ENCODE measurements at regions not wholly inside any gene's neighbourhood (a gene's known extent, or its start where the extent isn't known, plus 50 kb on each side); places are given as distances from the start of the nearest gene placed in this dataset.

- Histone ChIP-seq H2BK5ac (ENCODE audit: low read length) (no peak overlapping the region), H3K18ac (ENCODE audit: low read length) (no peak overlapping the region), H3K4me2 (ENCODE audit: low read length) (no peak overlapping the region), H3K27me3 (ENCODE audit: insufficient read depth, low read length, poor library complexity) (no peaks in the 10 kb centered on the region), H3K79me2 (ENCODE audit: control insufficient read depth, insufficient read depth, low read length) (no peaks in the 10 kb centered on the region), H3K4me1 (ENCODE audit: control insufficient read depth, low read depth, low read length) (no peaks in the 10 kb centered on the region), H2BK15ac (replicated peaks; ENCODE audit: low read depth) (no peak overlapping the region), H3K56ac (ENCODE audit: low read length) (no peak overlapping the region), H4K8ac (ENCODE audit: low read depth, low read length) (no peak overlapping the region), H2AK5ac (ENCODE audit: low read length) (no peak overlapping the region), H3K79me1 (ENCODE audit: low read length) (no peaks in the 10 kb centered on the region), H3K36me3 (ENCODE audit: control insufficient read depth, insufficient read depth, low read length) (no peaks in the 10 kb centered on the region), H3K23ac (ENCODE audit: low read length) (no peak overlapping the region), H3K4ac (ENCODE audit: low read depth, low read length) (no peak overlapping the region), H3K9ac (ENCODE audit: low read length) (no peak overlapping the region), H2BK120ac (ENCODE audit: low read depth, low read length) (no peak overlapping the region), H3K27ac (ENCODE audit: low read depth, low read length) (no peak overlapping the region), H4K5ac (ENCODE audit: low read length) (no peak overlapping the region), H3K4me3 (ENCODE audit: low read length) (no peak overlapping the region)
- DNase-seq = no peak
- no CpG with 5 or more reads among the region's 1 CpG for WGBS (ENCODE audit: extremely low coverage, insufficient coverage, low lambda C conversion rate)
These were observed 369.5 kb downstream of the MLLT3 start for GRCh38 chr9:20252778-20253177.

GRCh38 chr9:20250791-20251190 is 371.5 kb downstream of the MLLT3 start:
- Histone ChIP-seq H3K79me1 (ENCODE audit: low read length) (no peaks in the 10 kb centered on the region), H3K4me1 (ENCODE audit: control insufficient read depth, low read depth, low read length) (no peaks in the 10 kb centered on the region), H3K79me2 (ENCODE audit: control insufficient read depth, insufficient read depth, low read length) (no peaks in the 10 kb centered on the region), H3K4ac (ENCODE audit: low read depth, low read length) (no peak overlapping the region), H3K27me3 (ENCODE audit: insufficient read depth, low read length, poor library complexity) (no peaks in the 10 kb centered on the region), H3K4me2 (ENCODE audit: low read length) (no peak overlapping the region), H2AK5ac (ENCODE audit: low read length) (no peak overlapping the region), H2BK15ac (replicated peaks; ENCODE audit: low read depth) (no peak overlapping the region), H3K4me3 (ENCODE audit: low read length) (no peak overlapping the region), H3K36me3 (ENCODE audit: control insufficient read depth, insufficient read depth, low read length) (no peaks in the 10 kb centered on the region), H3K56ac (ENCODE audit: low read length) (no peak overlapping the region), H3K18ac (ENCODE audit: low read length) (no peak overlapping the region), H2BK5ac (ENCODE audit: low read length) (no peak overlapping the region), H4K5ac (ENCODE audit: low read length) (no peak overlapping the region), H3K27ac (ENCODE audit: low read depth, low read length) (no peak overlapping the region), H4K8ac (ENCODE audit: low read depth, low read length) (no peak overlapping the region), H3K23ac (ENCODE audit: low read length) (no peak overlapping the region), H3K9ac (ENCODE audit: low read length) (no peak overlapping the region), H2BK120ac (ENCODE audit: low read depth, low read length) (no peak overlapping the region)
- DNase-seq = no peak
- no CpG with 5 or more reads among the region's 6 CpGs for WGBS (ENCODE audit: extremely low coverage, insufficient coverage, low lambda C conversion rate)

GRCh38 chr9:20244271-20244670 is 378.0 kb downstream of the MLLT3 start:
- Histone ChIP-seq H2AK5ac (ENCODE audit: low read length) (no peak overlapping the region), H3K27me3 (ENCODE audit: insufficient read depth, low read length, poor library complexity) (no peaks in the 10 kb centered on the region), H3K4me3 (ENCODE audit: low read length) (no peak overlapping the region), H3K18ac (ENCODE audit: low read length) (no peak overlapping the region), H2BK15ac (replicated peaks; ENCODE audit: low read depth) (no peak overlapping the region), H3K9ac (ENCODE audit: low read length) (no peak overlapping the region), H4K8ac (ENCODE audit: low read depth, low read length) (no peak overlapping the region), H3K79me2 (ENCODE audit: control insufficient read depth, insufficient read depth, low read length) (no peaks in the 10 kb centered on the region), H3K36me3 (ENCODE audit: control insufficient read depth, insufficient read depth, low read length) (no peaks in the 10 kb centered on the region), H3K79me1 (ENCODE audit: low read length) (no peaks in the 10 kb centered on the region), H2BK5ac (ENCODE audit: low read length) (no peak overlapping the region), H3K56ac (ENCODE audit: low read length) (no peak overlapping the region), H2BK120ac (ENCODE audit: low read depth, low read length) (no peak overlapping the region), H3K4me1 (ENCODE audit: control insufficient read depth, low read depth, low read length) (no peaks in the 10 kb centered on the region), H3K4me2 (ENCODE audit: low read length) (no peak overlapping the region), H4K5ac (ENCODE audit: low read length) (no peak overlapping the region), H3K4ac (ENCODE audit: low read depth, low read length) (no peak overlapping the region), H3K27ac (ENCODE audit: low read depth, low read length) (no peak overlapping the region), H3K23ac (ENCODE audit: low read length) (no peak overlapping the region)
- no peak for DNase-seq
- no CpG with 5 or more reads among the region's 6 CpGs for WGBS (ENCODE audit: extremely low coverage, insufficient coverage, low lambda C conversion rate)

DNA sequence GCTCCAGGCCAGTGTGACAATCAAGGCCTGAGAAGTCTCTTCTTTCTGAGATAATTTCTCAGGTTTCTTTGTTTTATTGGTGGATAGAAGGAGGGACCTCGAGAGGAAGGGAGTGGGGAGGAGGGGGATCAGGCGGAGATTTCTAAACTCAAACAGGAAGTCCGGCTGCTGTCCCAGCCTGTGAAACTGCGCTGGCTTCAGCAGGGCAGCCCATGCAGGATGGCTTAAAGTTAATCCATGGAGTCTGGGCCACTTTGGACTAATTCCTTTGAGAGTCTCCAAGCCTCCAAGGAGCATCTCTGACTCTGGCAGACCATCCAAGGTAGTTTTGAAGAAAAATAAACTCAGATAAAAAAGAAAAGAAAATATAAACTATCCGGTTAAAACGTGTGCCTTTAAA is 378.5 kb downstream of the MLLT3 start:
- no peaks in the 10 kb centered on the region for H3K79me2 ChIP-seq (ENCODE audit: control insufficient read depth, insufficient read depth, low read length)
- no peak overlapping the region for H4K5ac ChIP-seq (ENCODE audit: low read length)
- no peak overlapping the region for H3K4me3 ChIP-seq (ENCODE audit: low read length)
- no peak for DNase-seq
- H2AK5ac ChIP-seq (ENCODE audit: low read length) = no peak overlapping the region
- no peak overlapping the region for H3K56ac ChIP-seq (ENCODE audit: low read length)
- no peaks in the 10 kb centered on the region for H3K4me1 ChIP-seq (ENCODE audit: control insufficient read depth, low read depth, low read length)
- H3K18ac ChIP-seq (ENCODE audit: low read length) = no peak overlapping the region
- H2BK120ac ChIP-seq (ENCODE audit: low read depth, low read length) = no peak overlapping the region
- H3K9ac ChIP-seq (ENCODE audit: low read length) = no peak overlapping the region
- no peak overlapping the region for H2BK5ac ChIP-seq (ENCODE audit: low read length)
- H3K4ac ChIP-seq (ENCODE audit: low read depth, low read length) = no peak overlapping the region
- H3K27me3 ChIP-seq (ENCODE audit: insufficient read depth, low read length, poor library complexity) = no peaks in the 10 kb centered on the region
- WGBS (ENCODE audit: extremely low coverage, insufficient coverage, low lambda C conversion rate) = no CpG with 5 or more reads among the region's 6 CpGs
- H3K36me3 ChIP-seq (ENCODE audit: control insufficient read depth, insufficient read depth, low read length) = no peaks in the 10 kb centered on the region
- H3K27ac ChIP-seq (ENCODE audit: low read depth, low read length) = no peak overlapping the region
- H3K4me2 ChIP-seq (ENCODE audit: low read length) = no peak overlapping the region
- no peak overlapping the region for H3K23ac ChIP-seq (ENCODE audit: low read length)
- H2BK15ac ChIP-seq (replicated peaks; ENCODE audit: low read depth) = no peak overlapping the region
- H4K8ac ChIP-seq (ENCODE audit: low read depth, low read length) = no peak overlapping the region
- no peaks in the 10 kb centered on the region for H3K79me1 ChIP-seq (ENCODE audit: low read length)

GRCh38 chr9:20242510-20243189 is 379.6 kb downstream of the MLLT3 start:
- no peak for DNase-seq
- no peak overlapping the region for H3K4ac ChIP-seq (ENCODE audit: low read depth, low read length)
- H2BK15ac ChIP-seq (replicated peaks; ENCODE audit: low read depth) = no peak overlapping the region
- no peaks in the 10 kb centered on the region for H3K27me3 ChIP-seq (ENCODE audit: insufficient read depth, low read length, poor library complexity)
- no peak overlapping the region for H4K8ac ChIP-seq (ENCODE audit: low read depth, low read length)
- no peak overlapping the region for H3K27ac ChIP-seq (ENCODE audit: low read depth, low read length)
- no peak overlapping the region for H4K5ac ChIP-seq (ENCODE audit: low read length)
- no peak overlapping the region for H3K18ac ChIP-seq (ENCODE audit: low read length)
- no peak overlapping the region for H3K4me3 ChIP-seq (ENCODE audit: low read length)
- H3K79me1 ChIP-seq (ENCODE audit: low read length) = no peaks in the 10 kb centered on the region
- no peak overlapping the region for H3K23ac ChIP-seq (ENCODE audit: low read length)
- no peak overlapping the region for H3K56ac ChIP-seq (ENCODE audit: low read length)
- no peaks in the 10 kb centered on the region for H3K79me2 ChIP-seq (ENCODE audit: control insufficient read depth, insufficient read depth, low read length)
- no peak overlapping the region for H2AK5ac ChIP-seq (ENCODE audit: low read length)
- H2BK5ac ChIP-seq (ENCODE audit: low read length) = no peak overlapping the region
- no peaks in the 10 kb centered on the region for H3K36me3 ChIP-seq (ENCODE audit: control insufficient read depth, insufficient read depth, low read length)
- no peak overlapping the region for H2BK120ac ChIP-seq (ENCODE audit: low read depth, low read length)
- no peaks in the 10 kb centered on the region for H3K4me1 ChIP-seq (ENCODE audit: control insufficient read depth, low read depth, low read length)
- no CpG with 5 or more reads among the region's 10 CpGs for WGBS (ENCODE audit: extremely low coverage, insufficient coverage, low lambda C conversion rate)
- H3K9ac ChIP-seq (ENCODE audit: low read length) = no peak overlapping the region
- no peak overlapping the region for H3K4me2 ChIP-seq (ENCODE audit: low read length)

DNA sequence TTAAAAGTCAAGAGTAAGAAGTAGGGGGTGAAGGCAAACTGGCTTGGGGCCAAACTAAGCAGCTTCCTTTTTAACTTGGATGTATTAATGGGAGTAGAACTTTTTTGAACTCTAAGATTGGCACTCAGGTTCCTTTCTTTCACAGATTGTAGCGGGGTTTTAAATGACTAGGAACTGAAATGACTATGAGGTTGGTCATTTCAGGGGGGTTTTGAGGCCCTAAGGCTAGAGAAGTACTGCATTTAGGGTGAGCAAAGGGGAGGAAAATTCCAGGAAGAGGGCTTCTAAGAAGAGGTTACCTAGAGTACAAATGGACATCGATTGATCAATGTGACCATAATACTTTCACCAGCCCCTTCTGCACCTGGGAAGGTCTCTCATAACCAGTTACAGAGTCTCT is 381.8 kb downstream of the MLLT3 start:
- Histone ChIP-seq H3K79me2 (ENCODE audit: control insufficient read depth, insufficient read depth, low read length) (no peaks in the 10 kb centered on the region), H3K4me2 (ENCODE audit: low read length) (no peak overlapping the region), H3K4ac (ENCODE audit: low read depth, low read length) (no peak overlapping the region), H2BK15ac (replicated peaks; ENCODE audit: low read depth) (no peak overlapping the region), H3K56ac (ENCODE audit: low read length) (no peak overlapping the region), H2AK5ac (ENCODE audit: low read length) (no peak overlapping the region), H2BK120ac (ENCODE audit: low read depth, low read length) (no peak overlapping the region), H3K23ac (ENCODE audit: low read length) (no peak overlapping the region), H3K27me3 (ENCODE audit: insufficient read depth, low read length, poor library complexity) (no peaks in the 10 kb centered on the region), H4K5ac (ENCODE audit: low read length) (no peak overlapping the region), H3K4me1 (ENCODE audit: control insufficient read depth, low read depth, low read length) (no peaks in the 10 kb centered on the region), H4K8ac (ENCODE audit: low read depth, low read length) (no peak overlapping the region), H3K27ac (ENCODE audit: low read depth, low read length) (no peak overlapping the region), H3K36me3 (ENCODE audit: control insufficient read depth, insufficient read depth, low read length) (no peaks in the 10 kb centered on the region), H3K9ac (ENCODE audit: low read length) (no peak overlapping the region), H3K4me3 (ENCODE audit: low read length) (no peak overlapping the region), H3K79me1 (ENCODE audit: low read length) (no peaks in the 10 kb centered on the region), H3K18ac (ENCODE audit: low read length) (no peak overlapping the region), H2BK5ac (ENCODE audit: low read length) (no peak overlapping the region)
- no CpG with 5 or more reads among the region's 2 CpGs for WGBS (ENCODE audit: extremely low coverage, insufficient coverage, low lambda C conversion rate)
- DNase-seq = no peak

Data from mesendoderm (in vitro differentiated cells).